Stimulated activated naive CD8-positive, alpha-beta T cell treated with anti-CD3 and anti-CD28 coated beads, Interleukin-15, amount 100 ng/mL, for 72 hours (primary cell): ENCODE measurements at regions not wholly inside any gene's neighbourhood (a gene's known extent, or its start where the extent isn't known, plus 50 kb on each side); places are given as distances from the start of the nearest gene placed in this dataset.

Source experiments
- ATAC-seq: fragments of 150-1000 bp; cut with Tn5 transposase; 2 replicates; pipeline ENCODE4 v1.10.0; 2021; ENCODE audit warnings: mild to moderate bottlenecking, moderate library complexity
- DNase-seq, 2 donors: peaks; one replicate each; pipeline ENCODE4 v3.0.0; 2021 to 2022
- H3K27ac Mint-ChIP-seq, 2 donors: one replicate each; pipeline ENCODE4 v1.8.0; 2022; ENCODE audit warnings: mild to moderate bottlenecking in 2 of 2, mixed read lengths in 2 of 2, moderate library complexity in 2 of 2
- H3K27me3 Mint-ChIP-seq: one replicate; pipeline ENCODE4 v1.8.0; 2022; ENCODE audit warnings: mixed read lengths
- H3K4me1 Mint-ChIP-seq: one replicate; pipeline ENCODE4 v1.8.0; 2022; ENCODE audit warnings: mild to moderate bottlenecking, mixed read lengths
- H3K4me3 Mint-ChIP-seq, 2 donors: one replicate each; pipeline ENCODE4 v1.8.0; 2022; ENCODE audit warnings: mild to moderate bottlenecking in 2 of 2, mixed read lengths in 2 of 2, moderate library complexity in 1 of 2
- H3K9me3 Mint-ChIP-seq, 2 donors: one replicate each; pipeline ENCODE4 v1.8.0; 2022; ENCODE audit warnings: mixed read lengths in 2 of 2

- no peak for DNase-seq
- no peak overlapping the region for H3K4me3 Mint-ChIP-seq
- no peak for ATAC-seq
- no peaks in the 10 kb centered on the region for H3K4me1 Mint-ChIP-seq
- H3K27ac Mint-ChIP-seq = no peak overlapping the region
- H3K9me3 Mint-ChIP-seq = no peaks in the 10 kb centered on the region
- H3K27me3 Mint-ChIP-seq = peaks cover 33% of the 10 kb centered on the region
Measured at GRCh38 chr4:149956678-149957077, 121.6 kb upstream of the DCLK2 start.

- no peak overlapping the region for H3K27ac Mint-ChIP-seq
- DNase-seq (no peak), ATAC-seq (no peak)
- H3K4me1 Mint-ChIP-seq = no peaks in the 10 kb centered on the region
- no peak overlapping the region for H3K4me3 Mint-ChIP-seq
- H3K9me3 Mint-ChIP-seq = no peaks in the 10 kb centered on the region
- peaks cover 11% of the 10 kb centered on the region for H3K27me3 Mint-ChIP-seq
Measured at GRCh38 chr4:149961876-149962597, 116.2 kb upstream of the DCLK2 start.

DNA sequence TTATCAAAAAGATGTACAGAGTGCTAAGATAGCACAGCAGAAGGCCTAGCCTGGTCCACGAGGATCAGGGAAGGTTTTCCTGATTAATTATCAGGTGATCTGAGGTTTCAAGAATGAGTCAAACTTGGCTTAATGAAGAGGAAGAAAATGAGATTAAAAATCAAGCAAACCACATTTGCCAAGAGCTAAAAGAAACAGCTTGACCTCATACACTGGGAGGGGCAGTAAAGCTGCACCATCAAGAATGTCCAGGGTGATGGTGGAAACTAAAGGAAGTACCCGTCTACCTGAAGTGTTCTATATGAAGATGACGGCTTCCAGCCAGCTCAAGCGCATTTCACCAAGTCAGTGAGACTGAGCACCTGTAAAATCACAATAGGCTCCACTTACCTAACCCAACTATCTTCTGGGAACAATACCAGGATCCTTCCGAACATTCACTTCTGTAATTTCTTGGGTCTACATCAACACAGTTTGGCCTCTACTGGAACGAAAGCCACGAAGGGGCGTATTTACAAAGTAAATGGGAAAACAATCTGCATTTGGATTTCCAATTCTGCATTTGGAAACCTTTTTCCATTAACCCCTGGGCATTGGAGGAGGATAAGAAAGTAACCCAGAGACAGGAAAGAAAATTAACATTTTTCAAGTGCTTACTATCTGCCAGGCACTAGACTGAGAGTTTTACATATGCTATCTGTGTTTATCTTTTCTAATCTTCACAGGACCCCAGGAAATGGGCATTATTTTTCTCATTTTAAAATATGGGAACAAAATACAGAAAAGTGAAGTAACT, 114.0 kb upstream of the DCLK2 start:
- no peaks in the 10 kb centered on the region for H3K4me1 Mint-ChIP-seq
- no peaks in the 10 kb centered on the region for H3K9me3 Mint-ChIP-seq
- H3K4me3 Mint-ChIP-seq = no peak overlapping the region
- no peak overlapping the region for H3K27ac Mint-ChIP-seq
- ATAC-seq (no peak), DNase-seq (no peak)
- peaks cover 11% of the 10 kb centered on the region for H3K27me3 Mint-ChIP-seq

DNA sequence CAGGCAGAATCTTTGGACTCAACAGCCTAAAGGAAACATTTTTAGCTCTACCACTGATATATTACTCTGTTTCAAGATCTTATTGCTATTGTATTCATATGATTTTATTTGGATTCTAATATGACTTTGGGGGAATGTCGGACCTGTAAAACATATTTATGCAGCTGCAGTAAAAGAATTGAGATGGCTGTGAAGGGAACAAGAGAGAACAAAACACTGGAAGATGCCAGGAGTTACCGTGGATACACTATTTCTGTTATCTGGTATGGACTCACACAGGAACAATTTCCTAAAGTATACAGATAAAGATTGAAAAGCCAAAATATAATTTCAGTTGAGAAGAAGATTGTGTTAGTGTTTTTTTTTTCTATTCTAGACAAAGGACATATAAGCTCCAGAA, 113.0 kb upstream of the DCLK2 start:
- Mint-ChIP-seq H3K4me1 (no peaks in the 10 kb centered on the region), H3K4me3 (no peak overlapping the region), H3K27ac (no peak overlapping the region)

DNA sequence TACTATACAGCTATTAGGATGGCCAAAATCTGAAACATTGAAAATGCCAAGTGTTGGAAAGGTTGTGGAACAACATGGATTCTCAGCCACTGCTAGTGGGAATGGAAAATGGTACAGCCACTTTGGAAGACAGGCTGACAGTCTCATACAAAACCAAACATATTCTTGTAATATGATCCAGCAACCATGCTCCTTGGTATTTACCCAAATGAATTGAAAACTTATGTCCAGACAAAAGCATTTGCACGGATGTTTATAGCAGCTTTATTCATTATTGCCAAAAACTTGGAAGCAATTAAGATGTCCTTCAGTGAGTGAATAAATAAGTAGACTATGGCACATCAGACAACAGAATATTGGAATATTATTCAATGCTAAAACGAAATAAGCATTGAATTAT, 105.8 kb upstream of the DCLK2 start:
- ATAC-seq (no peak), DNase-seq (no peak)
- H3K9me3 Mint-ChIP-seq = no peaks in the 10 kb centered on the region
- H3K4me3 Mint-ChIP-seq = no peak overlapping the region
- H3K4me1 Mint-ChIP-seq = no peaks in the 10 kb centered on the region
- no peak overlapping the region for H3K27ac Mint-ChIP-seq
- H3K27me3 Mint-ChIP-seq = no peaks in the 10 kb centered on the region

More for the DNA sequence above, 113.0 kb upstream of the DCLK2 start:
- Mint-ChIP-seq H3K27me3 (peaks cover 11% of the 10 kb centered on the region), H3K9me3 (no peaks in the 10 kb centered on the region)
- ATAC-seq = no peak
- no peak for DNase-seq

DNA sequence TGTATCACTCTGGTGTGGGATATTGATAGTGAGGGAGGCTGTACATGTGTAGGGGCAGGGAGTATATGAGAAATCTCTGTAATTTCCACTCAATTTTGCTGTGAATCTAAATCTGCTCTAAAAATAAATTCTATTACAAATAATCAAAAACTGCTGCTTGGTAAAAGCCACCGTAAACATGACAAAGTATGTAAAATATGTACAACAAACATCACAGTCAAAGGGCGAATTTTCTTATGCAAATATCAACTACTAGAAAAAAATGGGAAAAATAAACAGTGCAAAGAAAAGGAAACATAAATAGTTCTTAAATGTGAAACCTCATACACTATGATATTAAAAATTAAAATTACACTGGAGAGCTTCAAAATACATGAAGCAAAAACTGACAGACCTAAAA, 105.1 kb upstream of the DCLK2 start:
- no peak for ATAC-seq
- H3K4me3 Mint-ChIP-seq = no peak overlapping the region
- DNase-seq = no peak
- no peaks in the 10 kb centered on the region for H3K4me1 Mint-ChIP-seq
- H3K27me3 Mint-ChIP-seq = no peaks in the 10 kb centered on the region
- no peaks in the 10 kb centered on the region for H3K9me3 Mint-ChIP-seq
- H3K27ac Mint-ChIP-seq = no peak overlapping the region

GRCh38 chr4:149975172-149975571, 103.1 kb upstream of the DCLK2 start:
- Mint-ChIP-seq H3K9me3 (no peaks in the 10 kb centered on the region), H3K4me1 (no peaks in the 10 kb centered on the region), H3K27me3 (no peaks in the 10 kb centered on the region), H3K27ac (no peak overlapping the region), H3K4me3 (no peak overlapping the region)
- ATAC-seq (no peak), DNase-seq (no peak)

DNA sequence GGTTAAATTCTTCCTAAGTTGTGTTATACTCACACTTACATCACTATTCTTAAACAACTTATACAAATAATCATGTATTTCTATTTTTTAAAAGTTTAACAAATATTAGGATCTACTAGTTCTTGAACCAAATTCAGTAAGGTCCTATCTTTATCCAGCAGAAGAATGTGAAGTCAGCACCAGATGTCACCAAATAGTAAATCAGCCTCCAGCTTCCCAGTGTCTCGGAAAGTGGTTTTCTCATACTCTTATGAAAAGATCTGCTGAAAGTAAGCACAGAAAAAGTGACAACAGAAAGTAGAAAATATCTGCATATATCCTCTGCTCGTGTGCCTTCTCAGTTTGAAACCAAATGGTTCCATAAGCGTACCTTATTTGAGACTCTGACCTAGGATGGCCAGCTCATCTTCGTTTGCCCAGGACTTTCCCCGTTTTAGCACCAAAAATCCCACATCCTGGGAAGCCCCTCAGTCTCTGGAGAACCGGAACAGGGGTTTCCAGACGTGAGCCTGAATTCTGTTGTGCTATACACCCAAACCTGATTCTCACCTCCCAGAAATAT, 98.0 kb upstream of the DCLK2 start:
- ATAC-seq (no peak), DNase-seq (no peak)
- H3K27me3 Mint-ChIP-seq = peaks cover 7% of the 10 kb centered on the region
- H3K9me3 Mint-ChIP-seq = no peaks in the 10 kb centered on the region
- H3K4me3 Mint-ChIP-seq = no peak overlapping the region
- H3K27ac Mint-ChIP-seq = no peak overlapping the region
- peaks cover under 1% of the 10 kb centered on the region for H3K4me1 Mint-ChIP-seq

- Mint-ChIP-seq H3K4me1 (peaks cover 7% of the 10 kb centered on the region), H3K27me3 (peaks cover 7% of the 10 kb centered on the region), H3K9me3 (no peaks in the 10 kb centered on the region), H3K27ac (no peak overlapping the region), H3K4me3 (no peak overlapping the region)
- DNase-seq (peak; percentile 24 to 40), ATAC-seq (peak; percentile 56)
Measured at GRCh38 chr4:149980941-149981340, 97.3 kb upstream of the DCLK2 start.

GRCh38 chr4:149983401-149983800, 94.8 kb upstream of the DCLK2 start:
- Mint-ChIP-seq H3K9me3 (no peaks in the 10 kb centered on the region), H3K4me1 (peaks cover 14% of the 10 kb centered on the region), H3K4me3 (no peak overlapping the region), H3K27ac (no peak overlapping the region), H3K27me3 (peaks cover 13% of the 10 kb centered on the region)
- DNase-seq (no peak), ATAC-seq (no peak)

- DNase-seq (no peak), ATAC-seq (no peak)
- H3K27me3 Mint-ChIP-seq = peaks cover 13% of the 10 kb centered on the region
- H3K9me3 Mint-ChIP-seq = no peaks in the 10 kb centered on the region
- H3K4me1 Mint-ChIP-seq = peaks cover 14% of the 10 kb centered on the region
- H3K27ac Mint-ChIP-seq = no peak overlapping the region
- no peak overlapping the region for H3K4me3 Mint-ChIP-seq
Measured at GRCh38 chr4:149983931-149984330, 94.3 kb upstream of the DCLK2 start.

DNA sequence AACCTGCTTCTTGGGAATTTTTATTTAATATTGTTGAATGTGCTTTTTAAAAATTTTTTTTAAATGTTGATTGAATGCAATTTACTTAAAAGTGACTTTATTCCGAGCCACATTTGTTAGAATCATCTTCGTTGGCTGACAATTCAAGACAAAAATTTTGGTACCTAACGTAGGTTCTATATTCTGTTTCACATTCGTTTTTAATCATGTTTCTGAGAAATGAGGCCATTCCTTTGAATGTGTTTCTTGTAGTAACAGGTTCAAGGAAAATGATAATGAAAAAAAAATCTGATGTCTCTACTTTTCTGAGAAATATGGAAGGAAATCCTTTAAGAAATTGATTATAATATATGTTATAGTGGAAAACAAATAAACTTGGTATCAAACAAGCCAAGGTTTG, 92.3 kb upstream of the DCLK2 start:
- peaks cover 13% of the 10 kb centered on the region for H3K27me3 Mint-ChIP-seq
- peaks cover 14% of the 10 kb centered on the region for H3K4me1 Mint-ChIP-seq
- DNase-seq (no peak), ATAC-seq (no peak)
- no peak overlapping the region for H3K27ac Mint-ChIP-seq
- H3K4me3 Mint-ChIP-seq = no peak overlapping the region
- H3K9me3 Mint-ChIP-seq = no peaks in the 10 kb centered on the region

DNA sequence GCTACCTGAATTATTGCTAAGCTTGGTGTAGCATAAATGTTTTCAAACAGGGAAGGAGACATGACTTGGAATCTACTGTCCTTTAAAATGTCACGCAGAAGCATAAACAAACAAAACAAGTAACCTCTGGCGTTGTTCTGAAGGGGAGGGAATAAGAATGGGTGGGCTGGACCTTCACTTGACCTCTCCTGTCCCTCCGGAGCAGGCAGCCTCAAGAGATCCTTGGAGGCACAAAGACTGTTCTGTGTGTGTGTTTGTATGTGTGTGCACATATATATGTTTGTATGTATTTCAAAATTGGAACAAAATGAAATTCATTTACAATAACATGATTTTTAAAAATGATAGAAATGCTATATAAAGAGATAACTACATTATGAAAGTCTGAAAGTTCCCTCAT, 91.3 kb upstream of the DCLK2 start:
- no peak for ATAC-seq
- DNase-seq = no peak
- Mint-ChIP-seq H3K9me3 (no peaks in the 10 kb centered on the region), H3K4me1 (peaks cover 14% of the 10 kb centered on the region), H3K27me3 (peaks cover 13% of the 10 kb centered on the region), H3K27ac (no peak overlapping the region), H3K4me3 (no peak overlapping the region)

DNA sequence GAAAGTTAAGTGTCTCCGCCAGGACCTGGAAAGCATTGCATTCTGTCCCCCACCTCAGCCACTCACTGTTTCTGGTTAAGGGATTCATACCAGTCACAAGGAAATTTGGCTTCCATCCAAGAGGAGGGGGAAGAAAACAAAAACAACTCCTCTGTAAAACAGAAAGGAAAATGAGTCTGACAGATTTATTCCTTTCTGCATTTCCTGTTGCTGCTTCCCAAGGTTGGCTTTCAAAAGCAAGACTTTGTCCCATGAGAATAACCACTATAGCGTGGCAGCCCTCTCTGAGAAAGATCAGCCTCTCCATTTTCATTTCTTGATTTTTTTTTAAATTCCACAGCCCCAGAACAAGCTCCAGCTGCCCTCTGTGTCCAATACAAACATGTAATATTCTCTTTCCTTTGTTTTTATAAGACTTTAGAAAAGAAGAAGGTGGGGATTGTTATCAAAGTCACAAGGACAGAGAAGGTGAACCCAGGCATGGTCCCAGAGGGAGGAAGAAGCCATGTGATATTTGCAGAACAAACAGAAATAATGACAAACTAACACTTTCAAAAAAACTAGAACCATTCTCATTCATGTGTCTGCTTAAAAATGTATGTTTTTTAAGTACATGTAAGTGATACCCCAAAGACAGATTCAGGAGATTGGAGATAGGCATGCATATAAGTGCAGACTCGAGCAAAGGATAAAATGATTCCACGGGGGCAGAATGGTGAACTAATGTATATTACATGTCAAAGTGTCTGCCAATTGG, 90.7 kb upstream of the DCLK2 start:
- Mint-ChIP-seq H3K4me3 (no peak overlapping the region), H3K27ac (no peak overlapping the region), H3K27me3 (peaks cover 11% of the 10 kb centered on the region), H3K9me3 (no peaks in the 10 kb centered on the region), H3K4me1 (peaks cover 14% of the 10 kb centered on the region)
- no peak for DNase-seq
- no peak for ATAC-seq

DNA sequence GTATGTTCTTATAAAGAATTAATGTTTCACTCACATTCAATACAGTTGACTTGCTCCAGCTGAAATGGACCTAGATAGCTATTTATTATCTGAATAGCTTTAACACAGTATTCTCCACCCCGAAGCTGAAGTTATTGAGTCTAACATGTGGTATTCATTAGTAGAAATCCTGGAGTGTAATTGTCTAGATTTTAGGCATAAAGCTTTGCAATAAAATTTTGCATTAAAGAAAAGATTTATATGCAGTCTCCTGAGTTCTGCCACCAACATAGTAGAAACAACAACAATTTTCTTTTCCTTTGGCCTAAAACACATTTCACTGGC, 90.2 kb upstream of the DCLK2 start:
- Mint-ChIP-seq H3K27me3 (peaks cover 6% of the 10 kb centered on the region), H3K4me3 (no peak overlapping the region), H3K27ac (peak overlapping the region in 1 of 2 donors; percentile 27), H3K4me1 (peaks cover 14% of the 10 kb centered on the region), H3K9me3 (no peaks in the 10 kb centered on the region)
- DNase-seq (no peak), ATAC-seq (no peak)

- ATAC-seq (no peak), DNase-seq (no peak)
- H3K27me3 Mint-ChIP-seq = peaks cover 9% of the 10 kb centered on the region
- H3K4me1 Mint-ChIP-seq = no peaks in the 10 kb centered on the region
- H3K4me3 Mint-ChIP-seq = no peak overlapping the region
- no peak overlapping the region for H3K27ac Mint-ChIP-seq
- no peaks in the 10 kb centered on the region for H3K9me3 Mint-ChIP-seq
Measured at GRCh38 chr4:149993030-149993429, 85.2 kb upstream of the DCLK2 start.
